NCI-H510A treated with DMSO at 0.1 percent for 48 hours (cell line): ENCODE measurements at regions not wholly inside any gene's neighbourhood (a gene's known extent, or its start where the extent isn't known, plus 50 kb on each side); places are given as distances from the start of the nearest gene placed in this dataset.

Source experiments
- DNase-seq: peaks from one replicate; lab custom pipeline; 2025; lab: John Stamatoyannopoulos, UW

DNA sequence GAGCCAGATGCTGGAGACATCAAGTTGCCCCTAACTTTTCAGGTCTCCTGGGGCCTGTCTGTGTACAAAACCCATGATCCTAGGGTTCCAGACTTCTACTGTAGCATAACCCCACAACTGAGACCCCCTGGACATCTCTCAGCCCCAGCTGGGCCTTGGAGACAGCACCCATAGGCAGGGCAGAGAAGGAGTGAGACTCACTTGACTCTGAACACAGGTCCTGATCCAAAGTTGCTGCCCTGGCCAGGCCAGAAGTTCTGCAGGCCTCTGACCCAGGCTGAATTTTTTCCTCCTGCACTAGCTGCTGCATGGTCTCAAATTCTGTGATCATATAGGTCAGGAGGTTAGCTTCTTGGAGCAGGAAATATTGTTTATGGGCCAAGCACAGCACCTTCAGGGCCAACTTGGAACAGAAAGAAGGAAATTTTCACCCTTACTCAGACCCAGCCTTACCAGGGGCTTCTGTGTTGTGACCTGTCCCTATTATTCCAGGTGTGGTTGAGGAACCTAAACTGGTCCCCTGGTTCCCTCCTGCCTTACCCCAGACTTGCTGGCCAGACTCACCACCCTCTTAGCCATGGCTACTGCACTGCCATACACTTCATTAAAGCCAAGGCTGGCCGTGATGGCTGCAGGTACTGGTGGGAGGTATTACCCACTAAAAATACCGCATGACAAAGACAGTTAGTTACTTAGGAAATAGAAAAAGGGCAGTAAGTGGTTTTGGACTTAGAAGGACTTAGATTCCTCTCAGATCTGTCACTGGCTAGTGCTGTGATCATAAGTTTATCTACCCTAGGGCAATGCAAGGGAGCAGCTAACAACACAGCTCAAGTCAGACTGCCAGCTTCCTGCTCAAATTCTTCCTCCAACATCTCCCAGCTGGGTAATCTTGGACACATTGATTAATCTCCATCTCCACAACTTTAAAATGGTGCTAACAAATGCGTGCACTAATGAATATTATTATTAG lies 2180.1 kb downstream of the TP53TG3F start:
- no peak for DNase-seq

DNA sequence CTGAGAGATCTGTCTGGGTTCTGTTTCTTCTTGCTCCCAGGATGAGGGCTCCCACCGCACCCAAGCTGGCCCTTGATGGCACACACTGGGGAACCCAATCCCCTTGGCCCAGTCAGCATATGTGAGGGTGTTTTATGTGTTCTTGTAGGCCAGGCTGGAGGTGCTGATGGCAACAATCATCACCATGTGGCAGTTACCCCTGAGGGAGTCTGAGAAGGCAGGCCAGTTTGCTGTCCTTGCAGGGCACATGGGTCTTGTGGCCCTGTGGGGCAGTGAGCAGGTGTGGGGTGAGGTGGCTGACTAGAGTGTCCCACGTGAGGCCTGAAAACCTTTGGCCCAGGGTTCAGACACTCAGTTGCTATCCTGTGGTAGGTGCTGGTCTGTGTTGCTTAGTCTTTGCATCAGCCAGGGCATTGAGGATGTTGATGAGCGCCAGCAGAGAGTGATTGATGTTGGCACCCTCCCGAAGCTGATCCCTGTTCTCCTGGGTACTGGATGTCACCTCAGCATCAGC lies 2183.0 kb downstream of the TP53TG3F start:
- no peak for DNase-seq

DNA sequence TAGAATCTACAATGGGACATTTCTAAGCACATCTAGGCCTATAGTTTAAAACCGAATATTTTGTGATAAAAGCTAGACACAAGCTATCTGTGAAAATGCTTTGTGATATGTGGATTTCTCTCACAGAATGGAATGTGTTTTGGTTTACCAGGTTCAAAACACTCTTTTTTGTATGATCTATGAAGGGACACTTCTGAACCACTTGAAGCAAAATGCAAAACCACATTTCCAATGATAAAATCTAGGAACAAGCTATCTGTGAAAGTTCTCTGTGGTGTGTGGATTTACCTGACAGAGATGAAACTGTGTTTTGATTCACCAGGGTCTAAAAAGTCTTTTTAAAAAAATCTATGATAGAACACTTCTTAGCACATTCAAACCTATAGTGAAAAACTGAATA lies 2192.4 kb downstream of the TP53TG3F start:
- DNase-seq, result no peak

DNA sequence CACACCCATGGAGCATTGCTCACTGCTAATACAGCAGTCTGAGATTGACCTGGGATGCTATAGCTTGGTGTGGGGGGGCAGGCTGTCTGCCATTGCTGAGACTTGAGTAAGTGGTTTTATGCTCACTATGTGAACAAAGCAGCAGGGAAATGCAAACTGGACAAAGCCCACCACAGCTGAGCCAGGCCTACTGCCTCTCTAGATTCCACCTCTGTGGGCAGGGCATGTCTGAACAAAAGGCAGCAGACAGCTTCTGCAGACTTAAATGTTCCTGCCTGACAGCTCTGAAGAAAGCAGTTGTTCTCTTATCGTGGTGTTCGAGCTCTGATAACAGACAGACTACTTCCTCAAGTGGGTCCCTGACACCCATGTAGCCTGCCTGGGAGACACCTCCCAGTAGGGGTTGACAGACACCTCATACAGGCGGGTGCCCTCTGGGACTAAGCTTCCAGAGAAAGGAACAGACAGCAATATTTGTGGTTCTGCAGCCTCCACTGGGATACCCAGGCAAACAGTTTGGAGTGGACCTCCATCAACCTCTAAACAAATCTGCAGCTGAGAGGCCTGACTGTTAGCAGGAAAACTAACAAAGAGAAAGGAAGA lies 2204.8 kb downstream of the TP53TG3F start:
- no peak for DNase-seq

DNA sequence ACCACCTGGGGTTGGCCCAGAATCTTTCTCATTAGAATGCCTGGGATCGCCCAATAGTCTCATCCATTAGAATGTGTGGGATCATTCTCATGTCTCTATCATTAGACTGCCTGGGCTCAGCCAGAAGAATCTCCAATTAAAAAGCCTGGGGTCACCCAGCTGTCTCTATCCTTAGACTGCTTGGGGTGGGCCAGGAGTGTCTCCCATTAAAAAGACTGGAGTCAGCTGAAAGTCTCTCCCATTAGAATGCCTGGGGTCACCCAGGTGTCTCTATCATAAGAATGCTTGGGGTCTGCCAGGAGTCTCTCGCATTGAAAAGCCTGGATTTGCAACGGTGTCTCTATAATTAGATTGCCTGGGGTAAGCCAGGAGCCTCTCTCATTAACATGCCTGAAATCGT lies 2225.7 kb downstream of the TP53TG3F start:
- no peak for DNase-seq

DNA sequence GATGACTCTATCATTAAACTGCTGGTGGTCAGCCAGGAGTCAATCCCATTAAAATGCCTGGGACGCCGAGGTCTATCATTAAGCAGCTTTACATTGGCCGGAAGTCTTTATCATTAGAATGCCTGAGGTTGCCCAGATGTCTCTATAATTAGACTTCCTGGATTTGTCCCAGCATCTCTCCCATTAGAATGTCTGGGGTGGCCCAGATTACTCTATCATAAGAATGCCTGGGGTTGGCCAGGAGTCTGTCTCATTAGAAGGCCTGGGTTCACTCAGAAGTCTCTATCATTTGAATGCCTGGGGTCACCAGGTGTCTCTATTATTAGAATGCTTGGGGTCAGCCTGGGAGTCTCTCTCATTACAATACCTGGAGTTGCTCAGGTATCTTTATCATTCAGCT lies 2227.2 kb downstream of the TP53TG3F start:
- DNase-seq, result no peak

DNA sequence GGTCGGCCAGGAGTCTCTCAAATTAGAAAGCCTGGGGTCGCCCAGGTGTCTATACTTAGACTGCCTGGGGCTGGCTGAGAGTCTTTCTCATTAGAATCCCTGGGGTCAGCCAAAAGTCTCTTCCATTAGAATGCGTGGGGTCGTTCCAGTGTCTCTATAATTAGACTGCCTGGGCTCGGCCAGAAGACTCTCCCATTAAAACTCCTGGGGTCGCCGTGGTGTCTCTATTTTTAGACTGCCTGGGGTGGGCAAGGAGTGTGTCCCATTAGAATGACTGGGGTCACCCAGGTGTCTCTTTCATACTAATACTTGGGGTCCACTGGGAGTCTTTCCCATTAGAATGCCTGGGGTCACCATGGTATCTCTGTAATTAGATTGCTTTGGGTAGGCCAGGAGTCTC lies 2227.7 kb downstream of the TP53TG3F start:
- no peak for DNase-seq

DNA sequence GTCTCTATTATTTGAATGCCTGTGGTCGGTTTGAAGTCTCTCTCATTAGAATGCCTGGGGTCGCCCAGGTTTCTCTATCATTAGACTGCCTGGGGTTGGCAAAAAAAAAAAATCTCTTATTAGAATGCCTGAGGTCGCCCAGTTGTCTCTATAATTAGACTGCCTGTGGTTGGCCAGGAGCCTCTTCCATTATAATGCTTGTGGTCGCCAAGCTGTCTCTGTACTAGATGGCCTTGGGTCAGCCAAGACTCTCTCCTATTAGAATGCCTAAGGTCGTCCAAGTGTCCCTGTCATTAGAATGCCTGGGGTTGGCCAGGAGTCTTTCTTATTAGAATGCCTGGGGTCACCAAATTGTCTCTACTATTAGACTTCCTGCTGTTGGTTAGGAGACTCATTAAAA lies 2228.4 kb downstream of the TP53TG3F start:
- DNase-seq, result no peak

DNA sequence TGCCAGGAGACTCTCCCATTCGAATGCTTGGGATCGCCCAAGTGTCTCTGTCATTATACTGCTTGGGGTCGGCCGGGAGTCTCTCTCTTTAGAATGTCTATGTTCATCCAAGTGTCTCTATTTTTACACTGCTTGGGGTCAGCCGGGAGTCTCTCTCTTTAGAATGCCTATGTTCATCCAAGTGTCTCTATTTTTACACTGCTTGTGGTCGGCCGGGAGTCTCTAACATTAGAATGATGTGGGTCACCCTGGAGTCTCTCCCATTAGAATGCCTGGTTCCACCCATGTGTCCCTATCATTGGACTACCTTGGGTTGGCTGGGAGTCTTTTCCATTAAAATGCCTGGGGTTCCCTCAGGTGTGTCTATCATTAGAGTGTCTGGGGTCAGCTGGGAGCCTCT lies 2230.4 kb downstream of the TP53TG3F start:
- no peak for DNase-seq

DNA sequence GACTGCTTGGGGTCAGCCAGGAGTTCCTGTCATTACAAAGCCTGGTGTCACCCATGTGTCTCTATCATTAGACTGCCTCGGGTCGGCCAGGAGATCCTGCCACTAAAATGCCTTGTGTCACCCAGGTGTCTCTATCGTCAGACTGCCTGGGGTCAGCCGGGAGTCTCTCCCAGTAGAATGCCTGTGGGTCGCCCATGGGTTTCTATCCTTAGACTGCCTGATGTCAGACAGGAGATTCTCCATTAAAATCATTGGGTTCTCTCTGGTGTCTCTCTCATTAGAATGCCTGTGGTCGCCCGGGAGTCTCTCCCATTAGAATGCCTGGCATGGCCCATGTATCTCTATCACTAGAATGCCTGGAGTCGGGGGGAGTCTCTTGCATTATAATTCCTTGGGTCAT lies 2231.0 kb downstream of the TP53TG3F start:
- no peak for DNase-seq

DNA sequence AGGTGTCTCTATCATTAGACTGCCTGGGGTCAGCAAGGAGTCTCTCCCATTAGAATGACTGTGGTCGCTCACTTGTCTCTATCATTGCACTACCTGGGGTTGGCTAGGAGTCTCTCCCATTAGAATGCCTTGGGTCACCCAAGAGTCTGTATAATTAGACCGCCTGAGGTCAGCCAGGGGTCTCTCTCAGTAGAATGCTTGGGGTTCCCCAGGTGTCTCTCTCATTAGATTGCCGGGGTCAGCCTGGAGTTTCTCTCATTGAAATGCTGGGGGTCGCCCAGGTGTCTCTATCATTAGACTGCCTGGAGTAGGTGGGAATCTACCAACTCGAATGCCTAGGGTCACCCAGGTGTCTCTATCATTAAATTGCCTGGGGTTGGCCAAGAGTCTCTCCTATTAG lies 2231.6 kb downstream of the TP53TG3F start:
- no peak for DNase-seq

DNA sequence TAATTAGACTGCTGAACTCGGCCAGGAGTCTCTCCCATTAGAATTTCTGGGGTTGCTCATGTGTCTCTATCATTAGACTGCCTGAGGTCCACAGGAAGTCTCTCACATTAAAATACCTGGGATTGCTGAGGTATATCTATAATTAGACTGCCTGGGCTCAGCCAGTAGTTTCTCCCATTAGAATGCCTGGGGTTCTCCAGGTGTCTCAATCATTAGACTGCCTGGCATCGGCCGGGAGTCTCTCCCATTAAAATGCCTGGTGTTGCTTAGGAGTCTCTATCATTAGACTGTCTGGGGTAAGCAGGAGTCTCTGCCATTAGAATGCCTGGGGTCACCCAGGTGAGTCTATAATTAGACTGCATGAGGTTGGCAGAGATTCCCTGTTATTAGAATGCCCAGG lies 2233.4 kb downstream of the TP53TG3F start:
- no peak for DNase-seq

DNA sequence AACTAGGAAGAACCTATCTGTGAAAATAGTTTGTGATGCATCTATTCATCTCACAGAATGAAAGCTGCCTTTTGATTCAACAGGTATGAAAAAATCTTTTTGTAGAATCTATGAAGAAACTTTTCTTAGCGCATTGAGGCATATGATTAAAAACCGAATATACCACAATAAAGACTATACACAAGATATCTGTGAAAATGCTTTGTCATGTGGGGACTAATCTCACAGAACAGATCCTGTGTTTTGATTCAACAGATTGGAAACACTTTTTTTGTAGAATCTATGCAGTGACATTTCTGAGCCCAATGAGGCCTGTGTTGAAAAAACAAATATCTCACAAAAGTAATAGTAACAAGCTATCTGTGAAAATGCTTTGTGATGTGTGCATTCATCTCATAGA lies 2247.5 kb downstream of the TP53TG3F start:
- no peak for DNase-seq

DNA sequence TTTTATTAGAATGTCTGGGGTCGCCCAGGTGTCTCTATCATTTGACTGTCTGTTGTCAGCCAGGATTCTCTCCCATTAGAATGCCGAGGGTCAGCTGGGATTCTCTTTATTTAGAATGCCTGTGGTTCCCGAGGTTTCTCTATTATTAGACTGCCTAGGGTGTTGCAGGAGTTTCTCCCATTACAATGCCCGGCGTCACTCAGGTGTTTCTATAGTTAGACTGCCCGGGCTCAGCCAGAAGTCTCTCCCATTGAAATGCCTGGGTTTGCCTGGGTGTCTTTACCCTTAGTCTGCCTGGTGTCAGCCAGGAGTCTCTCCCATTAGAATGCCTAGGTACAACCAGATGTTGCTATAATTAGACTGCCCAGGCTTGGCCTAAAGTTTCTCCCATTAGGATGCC lies 2252.0 kb downstream of the TP53TG3F start:
- DNase-seq, result no peak

DNA sequence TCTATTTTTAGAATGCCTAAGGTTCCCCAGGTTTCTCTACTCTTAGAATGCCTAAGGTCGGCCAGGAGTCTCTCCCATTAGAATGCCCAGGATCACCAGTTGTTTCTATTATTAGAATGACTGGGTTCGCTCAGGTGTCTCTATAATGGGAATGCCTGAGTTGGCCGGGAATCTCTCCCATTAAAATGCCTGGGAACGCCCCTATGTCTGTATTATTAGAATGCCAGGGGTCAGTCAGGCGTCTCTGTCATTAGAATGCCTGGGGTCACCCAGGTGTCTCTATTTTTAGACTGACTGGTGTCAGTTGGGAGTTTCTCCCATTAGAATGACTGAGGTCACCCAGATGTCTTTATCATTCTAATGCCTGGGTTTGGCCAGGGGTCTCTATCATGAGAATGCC lies 2252.5 kb downstream of the TP53TG3F start:
- no peak for DNase-seq

DNA sequence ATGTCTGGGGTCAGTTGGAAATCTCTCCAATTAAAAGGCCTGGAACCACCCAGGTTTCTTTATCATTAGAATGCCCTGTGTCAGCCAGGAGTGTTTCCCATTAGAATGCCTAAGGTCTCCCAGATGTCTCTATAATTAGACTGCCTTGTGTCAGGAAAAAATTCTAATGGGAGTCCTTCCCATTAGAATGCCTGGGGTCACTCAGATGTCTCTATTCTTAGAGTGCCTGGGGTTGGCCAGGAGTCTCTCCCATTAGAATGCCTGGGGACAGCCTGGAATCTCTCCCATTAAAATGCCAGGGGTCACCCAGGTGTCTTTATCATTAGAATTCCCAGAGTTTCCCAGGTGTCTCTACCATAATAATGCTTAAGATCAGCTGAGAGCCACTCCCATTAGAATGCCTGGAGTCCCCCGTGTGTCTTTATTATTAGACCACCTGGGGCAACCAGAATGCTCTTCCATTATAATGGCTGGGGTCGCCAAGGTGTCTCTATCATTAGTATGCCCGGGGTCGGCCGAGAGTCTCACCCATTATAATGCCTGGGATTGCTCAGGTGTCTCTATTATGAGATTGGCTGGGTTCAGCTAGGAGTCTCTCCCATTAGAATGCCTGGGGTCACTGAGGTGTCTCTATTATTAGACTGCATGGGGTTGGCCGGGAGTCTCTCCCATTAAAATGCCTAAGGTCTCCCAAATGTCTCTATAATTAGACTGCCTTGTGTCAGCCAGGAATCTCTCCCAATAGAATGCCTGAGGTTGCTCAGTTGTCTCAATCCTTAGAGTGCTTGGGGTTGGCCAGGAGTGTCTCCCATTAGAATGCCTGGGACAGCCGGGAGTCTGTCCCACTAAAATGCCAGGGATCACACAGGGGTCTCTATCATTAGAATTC lies 2254.6 kb downstream of the TP53TG3F start:
- DNase-seq, result no peak

DNA sequence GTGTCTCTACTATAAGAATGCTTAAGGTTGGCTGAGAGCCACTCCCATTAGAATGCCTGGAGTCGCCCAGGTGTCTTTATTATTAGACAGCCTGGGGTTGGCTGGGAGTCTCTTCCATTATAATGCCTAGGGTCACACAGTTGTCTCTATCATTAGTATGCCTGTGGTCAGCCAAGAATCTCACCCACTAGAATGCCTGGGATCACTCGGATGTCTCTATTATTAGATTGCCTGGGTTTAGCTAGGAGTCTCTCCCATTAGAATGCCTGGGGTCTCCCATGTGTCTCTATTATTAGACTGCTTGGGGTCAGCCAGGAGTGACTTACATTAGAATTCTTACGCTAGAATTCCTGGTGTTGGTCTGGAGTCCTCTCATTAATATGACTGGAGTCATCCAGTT lies 2255.3 kb downstream of the TP53TG3F start:
- DNase-seq, result no peak

DNA sequence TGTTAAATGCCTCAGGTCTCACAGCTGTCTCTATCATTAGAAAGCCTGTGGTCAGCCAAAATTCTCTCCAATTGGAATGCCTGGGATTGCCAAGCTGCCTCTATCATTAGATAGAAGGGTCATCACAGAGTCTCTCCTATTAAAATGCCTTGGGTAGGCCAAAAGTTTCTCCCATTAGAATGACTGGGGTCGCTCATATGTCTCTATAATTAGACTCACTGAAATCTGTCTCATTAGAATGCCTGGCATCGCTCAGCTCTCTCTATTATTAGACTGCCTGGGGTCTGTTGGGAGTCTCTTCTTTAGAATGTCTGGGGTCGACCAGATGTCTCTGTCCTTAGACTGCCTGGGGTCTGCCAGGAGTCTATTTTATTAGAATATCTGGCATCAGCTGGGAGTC lies 2265.1 kb downstream of the TP53TG3F start:
- no peak for DNase-seq

DNA sequence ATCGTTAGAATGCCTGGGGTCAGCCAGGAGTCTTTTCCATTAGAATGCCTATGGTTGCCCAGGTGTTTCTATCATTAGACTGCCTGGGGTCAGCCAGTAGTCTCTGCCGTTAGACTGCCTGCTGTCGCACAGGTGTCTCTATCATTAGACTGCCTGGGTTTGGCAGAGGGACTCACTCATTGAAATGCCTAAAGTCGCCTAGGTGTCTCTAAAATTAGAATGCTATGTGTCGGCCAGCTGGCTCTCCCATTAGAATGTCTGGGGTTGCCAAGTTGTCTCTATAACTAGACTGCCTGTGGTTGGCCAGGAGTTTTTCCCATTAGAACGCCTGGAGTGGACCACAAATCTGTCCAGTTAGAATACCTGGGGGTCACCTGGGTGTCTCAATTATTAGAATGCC lies 2266.5 kb downstream of the TP53TG3F start:
- no peak for DNase-seq

DNA sequence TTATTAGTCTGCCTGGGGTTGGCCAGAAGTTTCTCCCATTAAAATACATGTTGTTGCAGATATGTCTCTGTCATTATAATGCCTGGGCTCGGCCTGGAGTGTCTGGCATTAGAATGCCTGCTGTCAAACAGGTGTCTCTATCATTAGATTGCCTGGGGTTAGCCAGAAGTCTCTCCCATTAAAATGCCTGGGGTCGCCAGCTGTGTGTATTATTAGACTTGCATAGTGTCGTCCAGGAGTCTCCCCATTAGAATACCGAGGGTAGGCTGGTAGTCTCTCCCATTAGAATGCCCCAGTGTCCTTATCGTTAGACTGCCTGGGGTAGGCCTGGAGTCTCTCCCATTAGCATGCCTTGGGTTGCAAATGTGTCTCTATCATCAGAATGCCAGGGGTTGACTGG lies 2270.8 kb downstream of the TP53TG3F start:
- no peak for DNase-seq

DNA sequence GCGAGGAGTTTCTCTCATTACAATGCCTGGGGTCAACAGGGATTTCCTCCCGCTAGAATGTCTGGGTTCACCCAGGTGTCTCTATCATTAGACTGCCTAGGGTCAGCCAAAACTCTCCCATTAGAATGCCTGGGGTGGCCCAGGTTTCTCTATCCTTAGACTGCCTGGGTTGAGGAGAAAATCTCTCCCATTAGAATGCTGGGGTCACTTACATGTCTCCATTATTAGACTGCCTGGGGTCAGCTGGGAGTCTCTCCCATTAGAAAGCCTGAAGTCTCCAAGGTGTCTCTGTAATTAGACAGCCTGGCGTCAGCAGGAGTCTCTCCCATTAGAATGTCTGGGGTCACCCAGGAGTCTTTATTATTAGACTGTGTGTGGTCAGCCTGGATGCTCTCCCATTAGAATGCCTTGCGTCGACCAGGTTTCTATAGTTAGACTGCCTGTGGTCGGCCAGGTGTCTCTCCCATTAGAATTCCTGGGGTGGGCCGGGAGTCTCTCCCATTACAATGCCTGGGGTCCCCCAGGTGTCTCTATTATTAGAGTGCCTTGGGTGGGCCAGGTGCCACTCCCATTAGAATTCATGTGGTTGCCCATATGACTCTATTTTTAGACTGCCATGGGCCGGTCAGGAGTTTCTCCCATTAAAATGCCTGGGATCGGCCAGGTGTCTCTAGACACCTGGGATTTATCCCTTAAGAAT lies 2272.1 kb downstream of the TP53TG3F start:
- DNase-seq, result no peak
